Peyer's patch (tissue), 4 donors: ENCODE measurements at regions not wholly inside any gene's neighbourhood (a gene's known extent, or its start where the extent isn't known, plus 50 kb on each side); places are given as distances from the start of the nearest gene placed in this dataset.

Source experiments
- POLR2A ChIP-seq, 2 donors: fragments of 450-650 bp; IDR thresholded peaks; one replicate each; pipeline ENCODE4 v1.5.1; 2017; ENCODE audit warnings: antibody characterized with exemption in 2 of 2, mild to moderate bottlenecking in 2 of 2, moderate library complexity in 2 of 2
- TF ChIP-seq, protein P1 (sequence below), 6 experiments: fragments of 450-650 bp in 4 of 6; fragments of 200-600 bp in 2 of 6; sonication (generic) in 1 of 6; IDR thresholded peaks; one replicate each; pipeline ENCODE4 v1.5.1; 2017 to 2019; ENCODE audit warnings: antibody characterized with exemption in 6 of 6, mild to moderate bottlenecking in 3 of 6, moderate library complexity in 1 of 6

DNA sequence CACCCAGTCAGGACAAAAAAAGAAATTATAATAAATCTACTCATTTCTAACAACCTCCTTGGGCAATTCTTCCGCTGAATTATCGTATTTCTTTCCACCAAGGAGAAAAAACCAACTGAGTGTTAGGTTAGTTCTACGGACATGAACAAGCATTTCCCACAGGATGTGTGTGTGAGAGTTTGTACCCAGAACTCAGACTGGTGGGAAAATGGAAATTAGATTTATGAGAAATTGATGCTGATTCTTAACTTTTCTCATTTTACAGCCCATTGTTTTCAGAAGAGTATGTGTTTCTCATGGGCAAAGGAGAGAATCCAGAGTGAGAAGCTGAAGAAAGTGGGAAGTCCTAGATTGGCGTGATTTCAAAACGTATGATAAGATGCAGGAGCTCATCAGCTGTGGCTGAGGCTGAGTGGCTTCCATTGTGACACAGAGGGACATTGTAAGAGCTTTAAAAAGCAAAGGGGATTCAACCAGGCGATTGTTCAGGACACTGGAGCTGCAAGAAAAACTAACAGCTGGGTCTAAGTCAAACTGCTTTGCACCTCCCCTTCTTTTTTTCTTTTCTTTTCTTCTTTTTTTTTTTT, 184.7 kb upstream of the ARGLU1 start:
- TF ChIP-seq, protein P1, sequence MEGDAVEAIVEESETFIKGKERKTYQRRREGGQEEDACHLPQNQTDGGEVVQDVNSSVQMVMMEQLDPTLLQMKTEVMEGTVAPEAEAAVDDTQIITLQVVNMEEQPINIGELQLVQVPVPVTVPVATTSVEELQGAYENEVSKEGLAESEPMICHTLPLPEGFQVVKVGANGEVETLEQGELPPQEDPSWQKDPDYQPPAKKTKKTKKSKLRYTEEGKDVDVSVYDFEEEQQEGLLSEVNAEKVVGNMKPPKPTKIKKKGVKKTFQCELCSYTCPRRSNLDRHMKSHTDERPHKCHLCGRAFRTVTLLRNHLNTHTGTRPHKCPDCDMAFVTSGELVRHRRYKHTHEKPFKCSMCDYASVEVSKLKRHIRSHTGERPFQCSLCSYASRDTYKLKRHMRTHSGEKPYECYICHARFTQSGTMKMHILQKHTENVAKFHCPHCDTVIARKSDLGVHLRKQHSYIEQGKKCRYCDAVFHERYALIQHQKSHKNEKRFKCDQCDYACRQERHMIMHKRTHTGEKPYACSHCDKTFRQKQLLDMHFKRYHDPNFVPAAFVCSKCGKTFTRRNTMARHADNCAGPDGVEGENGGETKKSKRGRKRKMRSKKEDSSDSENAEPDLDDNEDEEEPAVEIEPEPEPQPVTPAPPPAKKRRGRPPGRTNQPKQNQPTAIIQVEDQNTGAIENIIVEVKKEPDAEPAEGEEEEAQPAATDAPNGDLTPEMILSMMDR (IDR thresholded peaks at IDR 0.05) = no peak
- TF ChIP-seq POLR2A (IDR thresholded peaks at IDR 0.05) = no peak
